ENCODE measurements at regions not wholly inside any gene's neighbourhood (a gene's known extent, or its start where the extent isn't known, plus 50 kb on each side); places are given as distances from the start of the nearest gene placed in this dataset.

- Mint-ChIP-seq H3K4me1 (no peaks in the 10 kb centered on the region), H3K27me3 (peaks cover 13% of the 10 kb centered on the region), H3K4me3 (no peak overlapping the region), H3K9me3 (peaks cover 3% of the 10 kb centered on the region), H3K36me3 (no peaks in the 10 kb centered on the region), H3K27ac (no peak overlapping the region)
- no peak for ATAC-seq
Measured at GRCh38 chr3:117349566-117349965, 640.0 kb downstream of the TUSC7 start.

- H3K4me1 Mint-ChIP-seq, result no peaks in the 10 kb centered on the region
- H3K36me3 Mint-ChIP-seq, result no peaks in the 10 kb centered on the region
- no peak for ATAC-seq
- peaks cover 3% of the 10 kb centered on the region for H3K9me3 Mint-ChIP-seq
- peaks cover 12% of the 10 kb centered on the region for H3K27me3 Mint-ChIP-seq
- H3K4me3 Mint-ChIP-seq, result no peak overlapping the region
- no peak overlapping the region for H3K27ac Mint-ChIP-seq
Measured at GRCh38 chr3:117350371-117350770, 640.8 kb downstream of the TUSC7 start.

GRCh38 chr3:117355566-117355965, 646.0 kb downstream of the TUSC7 start:
- Mint-ChIP-seq H3K4me1 (no peaks in the 10 kb centered on the region), H3K36me3 (no peaks in the 10 kb centered on the region), H3K9me3 (no peaks in the 10 kb centered on the region), H3K4me3 (no peak overlapping the region), H3K27ac (no peak overlapping the region), H3K27me3 (no peaks in the 10 kb centered on the region)
- ATAC-seq, result no peak

GRCh38 chr3:117356091-117356705, 646.6 kb downstream of the TUSC7 start:
- no peaks in the 10 kb centered on the region for H3K36me3 Mint-ChIP-seq
- no peaks in the 10 kb centered on the region for H3K27me3 Mint-ChIP-seq
- no peak overlapping the region for H3K27ac Mint-ChIP-seq
- H3K4me3 Mint-ChIP-seq, result no peak overlapping the region
- peaks cover 2% of the 10 kb centered on the region for H3K9me3 Mint-ChIP-seq
- no peak for ATAC-seq
- no peaks in the 10 kb centered on the region for H3K4me1 Mint-ChIP-seq

GRCh38 chr3:117358717-117359314, 649.2 kb downstream of the TUSC7 start:
- ATAC-seq, result peak; percentile 12
- Mint-ChIP-seq H3K27me3 (no peaks in the 10 kb centered on the region), H3K4me3 (no peak overlapping the region), H3K36me3 (no peaks in the 10 kb centered on the region), H3K4me1 (no peaks in the 10 kb centered on the region), H3K9me3 (peaks cover 9% of the 10 kb centered on the region), H3K27ac (no peak overlapping the region)

GRCh38 chr3:117366574-117366973, 657.0 kb downstream of the TUSC7 start:
- Mint-ChIP-seq H3K4me3 (no peak overlapping the region), H3K36me3 (no peaks in the 10 kb centered on the region), H3K27ac (no peak overlapping the region), H3K4me1 (no peaks in the 10 kb centered on the region), H3K9me3 (peaks cover 8% of the 10 kb centered on the region), H3K27me3 (no peaks in the 10 kb centered on the region)
- ATAC-seq, result no peak

- Mint-ChIP-seq H3K27ac (no peak overlapping the region), H3K27me3 (no peaks in the 10 kb centered on the region), H3K4me3 (no peak overlapping the region), H3K36me3 (no peaks in the 10 kb centered on the region), H3K4me1 (no peaks in the 10 kb centered on the region), H3K9me3 (peaks cover 6% of the 10 kb centered on the region)
- ATAC-seq, result no peak
Measured at GRCh38 chr3:117367861-117368260, 658.3 kb downstream of the TUSC7 start.

- no peak for ATAC-seq
- H3K27me3 Mint-ChIP-seq, result no peaks in the 10 kb centered on the region
- H3K36me3 Mint-ChIP-seq, result no peaks in the 10 kb centered on the region
- no peak overlapping the region for H3K4me3 Mint-ChIP-seq
- no peaks in the 10 kb centered on the region for H3K4me1 Mint-ChIP-seq
- H3K9me3 Mint-ChIP-seq, result no peaks in the 10 kb centered on the region
- no peak overlapping the region for H3K27ac Mint-ChIP-seq
Measured at GRCh38 chr3:117380631-117381030, 671.1 kb downstream of the TUSC7 start.

GRCh38 chr3:117393119-117393518, 683.5 kb downstream of the TUSC7 start:
- H3K4me3 Mint-ChIP-seq, result no peak overlapping the region
- ATAC-seq, result no peak
- H3K27ac Mint-ChIP-seq, result no peak overlapping the region
- no peaks in the 10 kb centered on the region for H3K9me3 Mint-ChIP-seq
- no peaks in the 10 kb centered on the region for H3K36me3 Mint-ChIP-seq
- H3K4me1 Mint-ChIP-seq, result no peaks in the 10 kb centered on the region
- H3K27me3 Mint-ChIP-seq, result no peaks in the 10 kb centered on the region

- ATAC-seq, result no peak
- Mint-ChIP-seq H3K27me3 (no peaks in the 10 kb centered on the region), H3K27ac (no peak overlapping the region), H3K4me1 (no peaks in the 10 kb centered on the region), H3K4me3 (no peak overlapping the region), H3K36me3 (no peaks in the 10 kb centered on the region), H3K9me3 (no peaks in the 10 kb centered on the region)
Measured at GRCh38 chr3:117398141-117398899, 688.7 kb downstream of the TUSC7 start.

GRCh38 chr3:117399311-117400078, 689.9 kb downstream of the TUSC7 start:
- Mint-ChIP-seq H3K9me3 (no peaks in the 10 kb centered on the region), H3K4me3 (no peak overlapping the region), H3K4me1 (no peaks in the 10 kb centered on the region), H3K27me3 (no peaks in the 10 kb centered on the region), H3K27ac (no peak overlapping the region), H3K36me3 (no peaks in the 10 kb centered on the region)
- peak; percentile 22 for ATAC-seq

GRCh38 chr3:117400303-117400702, 690.7 kb downstream of the TUSC7 start:
- H3K27me3 Mint-ChIP-seq, result no peaks in the 10 kb centered on the region
- H3K36me3 Mint-ChIP-seq, result no peaks in the 10 kb centered on the region
- no peak overlapping the region for H3K4me3 Mint-ChIP-seq
- H3K9me3 Mint-ChIP-seq, result no peaks in the 10 kb centered on the region
- no peak for ATAC-seq
- no peaks in the 10 kb centered on the region for H3K4me1 Mint-ChIP-seq
- H3K27ac Mint-ChIP-seq, result no peak overlapping the region

- Mint-ChIP-seq H3K9me3 (no peaks in the 10 kb centered on the region), H3K4me1 (no peaks in the 10 kb centered on the region), H3K36me3 (no peaks in the 10 kb centered on the region), H3K4me3 (no peak overlapping the region), H3K27me3 (no peaks in the 10 kb centered on the region), H3K27ac (no peak overlapping the region)
- ATAC-seq, result no peak
Measured at GRCh38 chr3:117404141-117404540, 694.6 kb downstream of the TUSC7 start.

GRCh38 chr3:117404730-117405129, 695.2 kb downstream of the TUSC7 start:
- H3K9me3 Mint-ChIP-seq, result no peaks in the 10 kb centered on the region
- H3K4me1 Mint-ChIP-seq, result no peaks in the 10 kb centered on the region
- H3K27ac Mint-ChIP-seq, result no peak overlapping the region
- ATAC-seq, result no peak
- no peaks in the 10 kb centered on the region for H3K36me3 Mint-ChIP-seq
- no peaks in the 10 kb centered on the region for H3K27me3 Mint-ChIP-seq
- no peak overlapping the region for H3K4me3 Mint-ChIP-seq

- H3K9me3 Mint-ChIP-seq, result no peaks in the 10 kb centered on the region
- no peak overlapping the region for H3K27ac Mint-ChIP-seq
- H3K4me3 Mint-ChIP-seq, result no peak overlapping the region
- H3K4me1 Mint-ChIP-seq, result no peaks in the 10 kb centered on the region
- H3K27me3 Mint-ChIP-seq, result no peaks in the 10 kb centered on the region
- ATAC-seq, result no peak
- H3K36me3 Mint-ChIP-seq, result no peaks in the 10 kb centered on the region
Measured at GRCh38 chr3:117405359-117405758, 695.8 kb downstream of the TUSC7 start.
